HG03103 (cell line): ENCODE measurements at regions not wholly inside any gene's neighbourhood (a gene's known extent, or its start where the extent isn't known, plus 50 kb on each side); places are given as distances from the start of the nearest gene placed in this dataset.

ENCODE experiments used
- ATAC-seq: cut with Tn5 transposase; IDR thresholded peaks from one replicate; pipeline ENCODE4 v1.9.1; 2021; ENCODE audit warnings: low read depth; ENCODE audit not compliant: unreplicated experiment

GRCh38 chr11:80844110-80844819 is 1403.4 kb upstream of the TENM4 start:
- ATAC-seq: no peak

DNA sequence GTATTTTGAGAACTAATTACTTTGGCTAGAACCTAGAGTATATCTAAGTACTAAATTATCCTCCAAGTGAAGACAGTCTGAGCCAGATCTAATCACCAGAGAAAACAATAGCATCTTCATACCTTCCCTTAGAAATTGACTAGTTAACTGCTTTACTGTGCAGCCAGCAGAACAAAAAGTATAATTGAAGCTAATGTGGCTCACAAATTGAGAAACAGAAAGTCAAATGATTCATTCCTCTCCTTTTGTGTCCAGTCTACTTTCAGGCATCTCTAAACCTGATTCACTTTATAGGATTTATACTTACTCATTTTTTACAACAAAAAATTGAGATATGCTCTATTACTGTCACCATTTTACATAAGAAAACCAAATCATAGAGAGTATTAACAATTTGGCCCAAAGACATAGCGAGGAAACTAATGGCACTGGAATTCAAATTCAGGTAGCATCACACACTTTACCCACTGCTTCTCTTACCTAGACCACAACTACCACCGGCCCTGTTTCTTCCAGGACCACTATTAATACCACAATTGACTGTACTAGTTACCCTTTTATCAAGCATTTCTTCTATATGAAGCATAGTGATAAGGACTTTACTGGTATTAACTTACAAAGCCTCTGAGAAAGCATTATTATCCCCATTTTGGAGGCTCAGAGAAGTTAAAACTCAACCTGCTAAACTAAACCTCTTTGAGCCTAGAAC is 1402.6 kb upstream of the TENM4 start:
- ATAC-seq: no peak

- ATAC-seq: no peak
Observed at GRCh38 chr11:80842246-80842645, 1401.4 kb upstream of the TENM4 start.

- ATAC-seq: no peak
Observed at GRCh38 chr11:80841675-80842074, 1400.8 kb upstream of the TENM4 start.

- no peak for ATAC-seq
Observed at GRCh38 chr11:80838153-80838552, 1397.3 kb upstream of the TENM4 start.

GRCh38 chr11:80837051-80837450 is 1396.2 kb upstream of the TENM4 start:
- no peak for ATAC-seq

GRCh38 chr11:80831374-80831773 is 1390.5 kb upstream of the TENM4 start:
- ATAC-seq: no peak

DNA sequence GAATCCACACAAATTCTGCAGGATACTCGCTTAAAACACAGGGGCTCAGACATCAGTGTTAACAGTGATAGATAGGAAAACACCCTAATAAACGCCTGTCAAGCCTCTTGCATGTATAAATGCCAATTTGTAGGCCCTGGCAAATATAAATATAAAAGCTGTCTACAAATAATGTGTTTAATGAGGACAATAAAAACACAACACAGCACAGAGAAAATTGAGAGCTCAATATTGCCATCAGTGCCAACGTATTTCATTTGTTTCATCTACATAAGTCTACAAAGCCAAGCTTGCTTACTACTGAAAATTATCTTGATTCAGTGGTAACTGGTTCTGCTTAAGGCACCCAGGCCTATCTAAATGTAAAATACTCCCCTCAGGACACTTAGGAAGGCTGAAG is 1387.0 kb upstream of the TENM4 start:
- no peak for ATAC-seq

DNA sequence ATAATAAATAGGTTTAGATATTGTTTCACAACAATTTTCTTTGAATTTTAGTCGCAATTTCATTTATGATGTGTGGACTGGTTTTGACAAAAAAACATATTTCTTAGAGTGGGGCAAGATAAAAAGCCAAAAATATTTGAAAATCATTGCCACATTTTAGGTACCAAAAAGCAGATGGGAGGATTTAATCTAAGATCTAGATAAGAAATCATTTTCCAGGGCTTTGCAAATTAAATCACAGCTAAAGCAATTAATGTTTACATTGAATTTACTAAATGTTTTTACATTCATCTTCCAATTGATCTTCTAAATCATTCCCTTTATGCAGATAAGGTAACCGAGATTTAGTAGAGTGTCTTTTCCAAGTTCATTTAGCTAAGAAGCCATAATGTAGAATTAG is 1386.0 kb upstream of the TENM4 start:
- ATAC-seq: no peak

DNA sequence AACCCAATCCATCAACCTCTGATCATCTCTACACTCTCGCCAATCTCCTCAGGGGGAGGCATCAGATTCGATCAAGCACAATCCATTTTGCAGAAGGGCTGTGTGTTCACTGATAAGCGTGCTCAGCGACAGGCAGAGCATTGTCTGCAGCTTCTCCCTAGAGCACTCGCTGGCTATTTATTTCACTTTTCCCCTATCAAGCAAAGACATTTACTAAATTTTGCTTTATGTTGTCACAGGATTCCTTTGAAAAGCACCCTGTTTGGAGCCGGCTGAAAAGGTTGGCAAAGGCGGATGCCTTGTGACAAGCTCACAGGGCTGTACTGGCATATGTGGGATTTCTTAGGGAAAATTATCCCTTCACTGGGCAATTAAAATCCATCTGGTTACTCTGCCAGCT is 1381.5 kb upstream of the TENM4 start:
- no peak for ATAC-seq

DNA sequence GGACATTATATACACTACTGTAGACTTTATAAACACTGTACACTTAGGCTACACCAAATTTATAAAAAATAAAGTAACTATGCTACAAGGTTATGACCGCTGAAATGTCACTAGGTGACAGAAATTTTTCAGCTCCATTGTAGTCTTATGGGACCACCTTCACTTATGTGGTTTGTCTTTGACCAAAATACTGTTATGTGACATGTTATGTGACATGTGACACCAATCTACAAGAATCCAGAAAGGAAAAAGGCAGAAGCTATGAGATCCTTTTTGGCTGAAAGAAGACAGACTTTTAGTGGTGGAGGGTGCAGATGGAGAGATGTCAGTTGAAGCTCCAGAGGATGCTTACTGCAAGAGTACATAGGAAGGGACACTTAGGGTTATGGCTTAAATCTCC is 1378.4 kb upstream of the TENM4 start:
- ATAC-seq: no peak

- no peak for ATAC-seq
Observed at GRCh38 chr11:80816966-80817365, 1376.1 kb upstream of the TENM4 start.

DNA sequence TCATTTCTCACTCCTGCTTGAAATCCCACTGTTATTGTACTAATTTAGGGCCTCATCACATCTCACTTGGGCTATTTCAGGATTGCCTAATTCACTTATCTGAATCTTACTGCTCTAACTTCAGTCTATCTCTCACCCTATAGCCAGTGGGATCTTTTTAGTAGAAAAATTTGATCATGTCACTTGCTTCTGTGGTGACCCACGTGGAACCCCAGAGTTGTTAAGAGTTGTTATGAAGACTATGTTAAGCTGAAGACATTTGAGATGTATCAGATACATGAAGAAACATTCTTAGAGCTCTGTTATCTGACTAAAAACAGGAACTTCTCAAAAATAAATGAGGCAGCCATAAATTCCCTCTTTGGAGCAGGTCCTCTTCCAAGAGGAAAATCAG is 1375.6 kb upstream of the TENM4 start:
- ATAC-seq: peak; percentile 22

DNA sequence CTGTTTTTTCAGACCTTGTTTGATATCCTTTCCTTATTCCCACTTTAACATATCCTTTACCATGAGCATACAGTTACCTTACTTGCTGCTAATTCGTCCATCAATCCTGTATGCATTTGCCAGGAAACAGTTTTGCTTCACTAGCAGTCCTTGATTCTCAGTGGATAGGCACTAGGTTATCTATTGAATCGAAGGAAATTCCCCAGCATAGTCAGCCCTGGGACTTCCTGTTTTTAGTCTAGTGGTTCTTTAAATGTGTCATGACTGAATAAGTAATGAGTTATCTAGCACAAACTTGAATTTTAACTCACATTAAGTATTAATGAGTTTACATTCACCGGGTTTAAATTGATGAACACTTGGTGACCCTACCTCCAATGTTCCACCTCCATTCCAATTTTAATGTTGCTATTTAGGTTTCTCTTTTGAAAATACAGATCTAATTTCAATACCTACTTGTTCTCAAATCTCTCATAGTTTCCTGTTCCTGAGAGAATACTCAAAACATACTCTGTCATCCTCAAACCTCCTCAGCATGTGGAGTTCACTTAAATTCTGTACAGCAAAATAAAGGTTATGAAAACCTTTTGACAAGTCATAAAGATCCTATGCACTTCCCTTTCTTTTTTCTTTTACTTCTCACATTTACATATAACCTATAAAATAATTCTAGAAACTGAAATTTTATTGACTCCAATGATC is 1375.1 kb upstream of the TENM4 start:
- ATAC-seq: peak; percentile 77

DNA sequence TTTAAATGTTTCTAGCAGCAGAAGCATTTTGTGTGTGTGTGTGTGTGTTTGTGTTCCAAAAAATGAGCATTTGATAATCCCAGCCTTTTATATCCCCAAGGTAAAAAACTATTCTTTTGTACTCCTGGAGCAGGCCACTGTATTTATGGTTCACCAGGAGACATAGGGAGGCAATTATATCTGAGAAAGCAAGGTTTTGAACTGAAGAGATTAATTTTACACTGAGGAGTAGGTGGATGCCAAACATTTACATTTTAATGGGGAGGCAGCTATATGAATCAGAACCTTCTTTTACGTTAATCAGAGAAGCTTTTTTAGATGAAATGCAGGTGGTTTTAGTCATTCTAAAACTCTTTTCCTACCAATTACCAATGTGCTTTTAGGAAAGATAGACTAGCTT is 1374.0 kb upstream of the TENM4 start:
- no peak for ATAC-seq

- ATAC-seq: no peak
Observed at GRCh38 chr11:80810695-80811094, 1369.9 kb upstream of the TENM4 start.

- no peak for ATAC-seq
Observed at GRCh38 chr11:80798174-80798573, 1357.3 kb upstream of the TENM4 start.

DNA sequence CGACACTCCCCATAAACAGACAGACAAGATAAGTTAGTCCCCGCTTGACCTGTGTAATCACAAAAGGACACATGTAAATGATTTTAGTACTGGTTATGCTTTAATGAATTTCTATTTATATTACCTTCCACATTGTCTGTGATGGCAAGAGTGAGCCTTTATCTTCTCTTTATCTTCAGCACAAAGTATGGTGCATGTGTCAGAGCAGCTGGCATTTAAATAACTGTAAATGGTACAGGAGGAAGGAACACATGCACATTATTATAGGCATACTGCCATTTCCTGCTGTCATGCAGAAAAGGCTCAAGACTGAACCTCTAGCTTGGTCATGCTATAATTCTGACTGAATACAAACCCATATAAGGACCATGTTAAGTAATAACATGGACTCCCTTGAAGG is 1342.7 kb upstream of the TENM4 start:
- no peak for ATAC-seq

DNA sequence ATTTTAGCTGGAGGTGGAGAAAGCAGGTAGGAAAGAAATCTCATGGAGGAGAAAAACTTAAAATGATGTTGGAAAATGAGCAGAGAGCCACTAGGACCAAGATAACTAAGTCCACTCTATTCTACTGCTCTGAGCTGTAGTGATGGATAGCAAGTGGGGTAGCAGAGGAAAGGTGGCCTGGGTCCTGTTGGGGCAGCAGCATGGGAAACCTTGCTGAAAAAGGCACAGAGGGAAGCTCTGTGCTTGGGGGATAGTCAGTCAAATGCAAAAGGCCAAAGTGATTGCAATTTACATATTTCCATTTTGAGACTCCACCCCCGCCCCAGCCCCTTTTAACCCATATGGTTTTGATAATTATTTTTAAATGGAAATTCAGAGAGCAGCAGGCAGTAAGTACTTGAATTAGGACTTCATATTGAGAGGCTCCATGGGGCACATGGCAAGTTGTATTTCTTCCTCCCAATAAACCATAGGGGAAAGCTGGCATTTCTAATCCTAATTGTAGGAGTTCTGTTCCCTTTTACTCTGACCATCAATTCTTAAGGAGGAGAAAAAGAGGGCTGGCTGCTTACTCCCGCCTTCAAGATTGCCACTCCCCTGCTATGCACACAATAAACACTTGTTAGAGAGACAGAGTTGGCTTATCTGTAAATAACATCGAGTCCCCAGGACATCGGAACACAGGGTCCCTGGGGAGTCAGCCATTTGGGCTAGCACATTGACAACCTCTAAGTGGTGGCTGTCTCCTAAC is 1341.5 kb upstream of the TENM4 start:
- ATAC-seq: no peak

- no peak for ATAC-seq
Observed at GRCh38 chr11:80779905-80780605, 1339.2 kb upstream of the TENM4 start.
